Neural progenitor cell (in vitro differentiated cells): ENCODE measurements at regions not wholly inside any gene's neighbourhood (a gene's known extent, or its start where the extent isn't known, plus 50 kb on each side); places are given as distances from the start of the nearest gene placed in this dataset.

Experiments used
- EZH2 ChIP-seq: fragments of 200-600 bp; sonication (generic); IDR thresholded peaks from 2 replicates; pipeline ENCODE4 v1.6.1; 2017; ENCODE audit warnings: antibody characterized with exemption, mild to moderate bottlenecking, moderate library complexity
- EZH2phosphoT487 ChIP-seq: fragments of 200-600 bp; sonication (generic); IDR thresholded peaks from 2 replicates; pipeline ENCODE4 v1.6.1; 2017; ENCODE audit warnings: antibody characterized with exemption
- TF ChIP-seq, protein P1 (sequence below): fragments of 200-600 bp; sonication (generic); IDR thresholded peaks from 2 replicates; pipeline ENCODE4 v1.5.1; 2017; ENCODE audit warnings: antibody characterized with exemption, mild to moderate bottlenecking

- TF ChIP-seq, protein P1, sequence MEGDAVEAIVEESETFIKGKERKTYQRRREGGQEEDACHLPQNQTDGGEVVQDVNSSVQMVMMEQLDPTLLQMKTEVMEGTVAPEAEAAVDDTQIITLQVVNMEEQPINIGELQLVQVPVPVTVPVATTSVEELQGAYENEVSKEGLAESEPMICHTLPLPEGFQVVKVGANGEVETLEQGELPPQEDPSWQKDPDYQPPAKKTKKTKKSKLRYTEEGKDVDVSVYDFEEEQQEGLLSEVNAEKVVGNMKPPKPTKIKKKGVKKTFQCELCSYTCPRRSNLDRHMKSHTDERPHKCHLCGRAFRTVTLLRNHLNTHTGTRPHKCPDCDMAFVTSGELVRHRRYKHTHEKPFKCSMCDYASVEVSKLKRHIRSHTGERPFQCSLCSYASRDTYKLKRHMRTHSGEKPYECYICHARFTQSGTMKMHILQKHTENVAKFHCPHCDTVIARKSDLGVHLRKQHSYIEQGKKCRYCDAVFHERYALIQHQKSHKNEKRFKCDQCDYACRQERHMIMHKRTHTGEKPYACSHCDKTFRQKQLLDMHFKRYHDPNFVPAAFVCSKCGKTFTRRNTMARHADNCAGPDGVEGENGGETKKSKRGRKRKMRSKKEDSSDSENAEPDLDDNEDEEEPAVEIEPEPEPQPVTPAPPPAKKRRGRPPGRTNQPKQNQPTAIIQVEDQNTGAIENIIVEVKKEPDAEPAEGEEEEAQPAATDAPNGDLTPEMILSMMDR: no peak
- TF ChIP-seq EZH2: no peak
- no peak for TF ChIP-seq EZH2phosphoT487
These were observed 476.8 kb downstream of the SHISA9 start for GRCh38 chr16:13378151-13378550.
